ENCODE measurements at regions not wholly inside any gene's neighbourhood (a gene's known extent, or its start where the extent isn't known, plus 50 kb on each side); places are given as distances from the start of the nearest gene placed in this dataset.

- TF ChIP-seq POLR2A (IDR thresholded peaks at IDR 0.05; ENCODE audit: low read depth, low read length) (no peak), TAF1 (IDR thresholded peaks at IDR 0.05; ENCODE audit: borderline replicate concordance, low read depth, low read length) (no peak), POLR2AphosphoS5 (IDR thresholded peaks at IDR 0.05; ENCODE audit: low read depth, low read length) (no peak)
- FAIRE-seq (no peak), DNase-seq (ENCODE audit: insufficient read length) (no peak)
Observed at GRCh38 chr2:57965961-57966360, 80.6 kb upstream of the VRK2 start.

GRCh38 chr2:57973621-57974186, 72.9 kb upstream of the VRK2 start:
- FAIRE-seq (no peak), DNase-seq (ENCODE audit: insufficient read length) (no peak)
- TF ChIP-seq POLR2AphosphoS5 (IDR thresholded peaks at IDR 0.05; ENCODE audit: low read depth, low read length) (no peak), TAF1 (IDR thresholded peaks at IDR 0.05; ENCODE audit: borderline replicate concordance, low read depth, low read length) (no peak), POLR2A (IDR thresholded peaks at IDR 0.05; ENCODE audit: low read depth, low read length) (no peak)

- DNase-seq (ENCODE audit: insufficient read length) (no peak), FAIRE-seq (no peak)
- TF ChIP-seq POLR2A (IDR thresholded peaks at IDR 0.05; ENCODE audit: low read depth, low read length): no peak
- TF ChIP-seq POLR2AphosphoS5 (IDR thresholded peaks at IDR 0.05; ENCODE audit: low read depth, low read length): no peak
Observed at GRCh38 chr2:57979158-57979557, 67.4 kb upstream of the VRK2 start.

- DNase-seq (ENCODE audit: insufficient read length): no peak
- TF ChIP-seq POLR2AphosphoS5 (IDR thresholded peaks at IDR 0.05; ENCODE audit: low read depth, low read length) (no peak), TAF1 (IDR thresholded peaks at IDR 0.05; ENCODE audit: borderline replicate concordance, low read depth, low read length) (no peak), POLR2A (IDR thresholded peaks at IDR 0.05; ENCODE audit: low read depth, low read length) (no peak)
- FAIRE-seq: no peak
Observed at GRCh38 chr2:57981083-57981768, 65.4 kb upstream of the VRK2 start.

- FAIRE-seq (peak; percentile 36), DNase-seq (ENCODE audit: insufficient read length) (no peak)
- TF ChIP-seq POLR2AphosphoS5 (IDR thresholded peaks at IDR 0.05; ENCODE audit: low read depth, low read length): no peak
- no peak for TF ChIP-seq TAF1 (IDR thresholded peaks at IDR 0.05; ENCODE audit: borderline replicate concordance, low read depth, low read length)
- no peak for TF ChIP-seq POLR2A (IDR thresholded peaks at IDR 0.05; ENCODE audit: low read depth, low read length)
Observed at GRCh38 chr2:57987835-57988573, 58.6 kb upstream of the VRK2 start.

GRCh38 chr2:57990118-57990725, 56.4 kb upstream of the VRK2 start:
- TF ChIP-seq POLR2A (IDR thresholded peaks at IDR 0.05; ENCODE audit: low read depth, low read length): no peak
- no peak for TF ChIP-seq POLR2AphosphoS5 (IDR thresholded peaks at IDR 0.05; ENCODE audit: low read depth, low read length)
- no peak for TF ChIP-seq TAF1 (IDR thresholded peaks at IDR 0.05; ENCODE audit: borderline replicate concordance, low read depth, low read length)
- FAIRE-seq: no peak
- no peak for DNase-seq (ENCODE audit: insufficient read length)

Measured in GM12892 (cell line).